ENCODE measurements at regions not wholly inside any gene's neighbourhood (a gene's known extent, or its start where the extent isn't known, plus 50 kb on each side); places are given as distances from the start of the nearest gene placed in this dataset.
"Not testable (repeated sequence)": the region's sequence is repeated elsewhere in the genome, so short reads cannot be mapped to it uniquely, and the experiment has no call there.

DNA sequence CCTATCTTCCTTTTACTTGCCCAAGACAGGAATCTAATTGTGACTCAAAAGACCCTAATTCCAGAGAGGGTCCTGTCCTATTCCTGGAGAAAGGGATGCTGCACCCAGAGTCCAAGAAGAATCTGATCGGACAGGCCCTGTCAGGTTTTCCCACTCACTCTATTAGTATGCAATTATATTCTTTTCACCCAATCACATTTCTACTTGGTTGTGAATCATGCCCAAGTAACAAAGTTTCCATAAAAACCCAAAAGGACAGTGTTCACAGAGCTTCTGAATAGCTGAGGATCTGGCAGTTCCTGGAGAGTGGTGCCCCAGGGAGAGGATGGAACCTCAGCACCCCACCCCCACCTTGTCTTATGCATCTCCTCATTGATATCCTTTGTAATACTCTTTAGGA lies 135.3 kb upstream of the SLITRK5 start:
- no peak for DNase-seq

DNA sequence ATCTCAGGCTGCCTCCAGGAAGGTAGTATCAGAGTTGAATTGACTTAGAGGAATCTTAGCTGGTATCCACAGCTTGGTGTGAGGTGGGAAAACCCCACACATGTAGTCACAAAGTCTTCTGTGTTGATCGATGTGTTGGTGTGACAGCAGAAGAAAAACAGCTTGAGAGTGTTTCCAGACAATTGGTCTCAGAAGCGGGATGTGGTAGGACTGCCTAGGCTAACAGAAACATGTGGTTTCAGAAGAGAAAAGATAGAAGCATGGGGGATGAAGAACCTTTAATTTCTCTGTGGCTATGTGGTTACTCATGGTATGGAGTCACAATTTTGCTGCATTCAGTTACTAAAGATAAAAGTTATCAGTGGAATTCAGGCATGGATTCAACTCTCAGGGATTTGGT lies 134.7 kb upstream of the SLITRK5 start:
- DNase-seq: no peak

GRCh38 chr13:87536899-87537298 lies 134.3 kb upstream of the SLITRK5 start:
- no peak for DNase-seq

GRCh38 chr13:87537951-87538350 lies 133.2 kb upstream of the SLITRK5 start:
- DNase-seq: no peak

DNA sequence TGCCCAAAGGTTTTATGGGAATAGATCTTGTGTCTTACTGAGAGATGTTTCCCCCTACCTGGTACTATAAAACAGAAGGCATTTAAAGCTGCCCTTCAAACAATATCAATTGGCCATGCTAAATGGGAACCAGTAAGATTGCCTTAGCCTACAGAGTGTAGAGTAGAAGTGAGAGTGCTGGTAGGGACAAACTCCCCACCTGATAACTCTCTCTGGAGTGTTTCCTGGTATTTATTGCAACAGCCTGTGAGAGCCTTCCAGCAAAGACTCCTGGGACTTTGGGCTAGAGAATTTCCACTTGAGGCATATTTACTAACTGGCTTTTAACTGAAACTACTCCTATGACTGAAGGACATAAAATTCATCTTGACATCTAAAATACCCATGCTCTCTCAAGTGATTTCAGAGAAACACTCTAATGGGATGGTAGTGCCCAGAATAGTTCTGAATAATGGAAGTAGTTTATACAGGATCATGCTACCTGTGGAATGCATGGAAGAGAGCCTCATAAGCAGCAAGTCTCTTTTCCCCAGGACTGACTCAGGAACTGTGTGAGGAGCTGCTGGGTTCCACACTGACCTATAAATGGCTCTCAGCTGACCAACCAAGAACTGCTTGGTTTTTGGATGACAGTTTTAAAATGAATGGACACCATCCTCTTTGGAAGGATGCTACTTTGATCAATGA lies 132.7 kb upstream of the SLITRK5 start:
- DNase-seq: no peak

- no peak for DNase-seq
Measured at GRCh38 chr13:87553142-87553541, 118.0 kb upstream of the SLITRK5 start.

DNA sequence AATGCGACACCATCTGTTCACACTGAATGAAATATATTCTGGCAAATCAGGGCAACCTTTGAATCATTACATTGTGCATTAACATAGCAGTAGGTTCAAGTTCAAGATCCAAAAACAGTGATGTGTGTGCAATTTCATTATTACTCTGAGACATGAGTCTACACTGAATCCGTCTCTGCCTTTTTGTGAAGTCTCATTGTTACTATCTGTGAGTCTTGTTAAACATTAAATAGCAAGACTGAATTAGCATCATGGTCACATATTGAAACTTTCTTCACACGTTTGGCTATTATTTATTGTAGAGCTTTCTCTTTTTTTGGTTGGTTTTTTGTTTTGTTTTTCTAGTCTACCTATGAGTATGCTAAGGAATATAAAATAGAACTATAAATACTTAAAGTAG lies 117.1 kb upstream of the SLITRK5 start:
- no peak for DNase-seq

GRCh38 chr13:87557788-87558187 lies 113.4 kb upstream of the SLITRK5 start:
- DNase-seq: no peak

DNA sequence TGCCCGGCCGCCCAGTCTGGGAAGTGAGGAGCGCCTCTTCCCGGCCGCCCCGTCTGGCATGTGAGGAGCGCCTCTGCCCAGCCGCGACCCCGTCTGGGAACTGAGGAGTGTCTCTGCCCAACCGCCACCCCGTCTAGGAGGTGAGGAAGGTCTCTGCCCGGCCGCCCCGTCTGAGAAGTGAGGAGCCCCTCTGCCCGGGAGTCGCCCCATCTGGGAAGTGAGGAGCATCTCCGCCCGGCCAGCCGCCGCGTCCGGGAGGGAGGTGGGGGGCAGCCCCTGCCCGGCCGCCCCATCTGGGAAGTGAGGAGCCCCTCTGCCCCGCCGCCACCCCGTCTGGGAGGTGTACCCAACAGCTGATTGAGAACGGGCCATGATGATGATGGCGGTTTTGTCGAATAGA lies 109.6 kb upstream of the SLITRK5 start:
- not testable (repeated sequence) for DNase-seq

- no peak for DNase-seq
Measured at GRCh38 chr13:87570669-87571068, 100.5 kb upstream of the SLITRK5 start.

- no peak for DNase-seq
Measured at GRCh38 chr13:87582399-87582798, 88.8 kb upstream of the SLITRK5 start.

DNA sequence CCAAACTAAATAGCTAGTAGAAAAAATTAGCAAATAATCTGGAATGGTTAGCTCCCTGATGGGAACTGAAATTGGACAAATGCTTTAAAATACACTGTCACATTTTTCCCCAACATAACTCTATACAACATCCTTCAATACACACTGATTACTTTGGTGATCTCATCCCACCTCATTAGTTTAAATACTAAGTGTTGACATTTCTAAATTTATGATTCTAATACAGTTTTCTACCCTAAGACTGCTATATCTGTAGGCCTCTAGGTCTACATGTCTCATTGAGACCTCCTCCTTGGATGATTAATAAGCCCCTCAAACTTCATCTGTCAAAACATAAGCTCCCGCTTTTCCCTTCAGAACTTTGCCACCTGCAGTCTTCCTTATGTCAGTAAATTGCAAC lies 80.7 kb upstream of the SLITRK5 start:
- DNase-seq: no peak

DNA sequence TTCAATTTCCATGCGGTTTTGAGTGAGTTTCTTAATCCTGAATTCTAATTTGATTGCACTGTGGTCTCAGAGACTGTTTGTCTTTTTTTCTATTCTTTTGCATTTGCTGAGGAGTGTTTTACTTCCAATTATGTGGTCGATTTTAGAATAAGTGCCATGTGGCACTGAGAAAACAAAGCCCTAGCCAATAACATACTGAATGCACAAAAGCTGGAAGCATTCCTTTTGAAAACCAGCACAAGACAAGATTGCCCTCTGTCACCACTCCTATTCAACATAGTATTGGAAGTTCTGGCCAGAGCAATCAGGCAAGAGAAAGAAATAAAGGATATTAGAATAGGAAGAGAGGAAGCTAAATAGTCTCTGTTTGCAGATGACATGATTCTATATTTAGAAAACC lies 66.7 kb upstream of the SLITRK5 start:
- DNase-seq: not testable (repeated sequence)

DNA sequence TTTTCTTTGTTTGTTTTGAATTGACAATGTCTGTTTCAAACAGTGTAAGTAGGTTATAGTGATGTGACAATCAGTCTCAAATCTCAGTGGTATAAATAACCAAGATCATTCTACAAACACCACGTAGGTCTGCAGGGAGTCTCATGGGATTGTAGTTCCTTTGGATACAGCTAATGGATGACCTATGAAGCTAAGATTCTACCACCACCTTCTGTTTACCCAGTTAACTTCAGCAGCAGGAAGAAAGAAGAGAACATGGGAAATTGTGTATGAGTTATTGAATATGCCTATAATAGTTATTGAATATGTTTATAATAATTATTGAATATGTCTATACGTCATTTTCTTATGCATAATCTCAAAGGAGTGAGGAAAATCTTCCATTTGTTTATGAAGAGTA lies 63.9 kb upstream of the SLITRK5 start:
- DNase-seq: no peak

GRCh38 chr13:87614276-87614675 lies 56.9 kb upstream of the SLITRK5 start:
- no peak for DNase-seq
